OCI-LY3 (cell line): ENCODE measurements at regions not wholly inside any gene's neighbourhood (a gene's known extent, or its start where the extent isn't known, plus 50 kb on each side); places are given as distances from the start of the nearest gene placed in this dataset.

Experiments used
- H2AFZ ChIP-seq: fragments of 200-600, 300-600 bp; shearing (Covaris generic); 2 replicates; pipeline ENCODE4 v1.6.0; 2014; ENCODE audit warnings: antibody characterized with exemption, low read depth, low read length
- H3K27ac ChIP-seq: fragments of 200-600, 300-600 bp; sonication (generic); 2 replicates; pipeline ENCODE4 v1.5.1; 2014; ENCODE audit warnings: mild to moderate bottlenecking, low read length, moderate library complexity, mixed read lengths
- H3K27me3 ChIP-seq: fragments of 200-600, 300-600 bp; sonication (generic); 2 replicates; pipeline ENCODE4 v1.6.1; 2014; ENCODE audit warnings: low read depth, low read length, mixed read lengths
- H3K36me3 ChIP-seq: fragments of 200-600, 300-600 bp; sonication (generic); replicated peaks from 2 replicates; pipeline ENCODE3; 2014; ENCODE audit warnings: low read depth, low read length, mixed read lengths
- H3K4me1 ChIP-seq: fragments of 300-600, 200-600 bp; sonication (generic); 2 replicates; pipeline ENCODE4 v1.6.1; 2014; ENCODE audit warnings: low read length, mixed read lengths
- H3K4me2 ChIP-seq: fragments of 200-600, 300-600 bp; sonication (generic); 2 replicates; pipeline ENCODE4 v1.6.1; 2014; ENCODE audit warnings: low read length, mixed read lengths
- H3K4me3 ChIP-seq: fragments of 300-600, 200-600 bp; sonication (generic); 2 replicates; pipeline ENCODE4 v1.5.1; 2014; ENCODE audit warnings: antibody characterized with exemption, mild to moderate bottlenecking, low read length, moderate library complexity
- H3K79me2 ChIP-seq: fragments of 300-600, 200-600 bp; shearing (Covaris generic); 2 replicates; pipeline ENCODE4 v1.6.1; 2014; ENCODE audit warnings: mild to moderate bottlenecking, low read length, mixed read lengths
- H3K9ac ChIP-seq: fragments of 300-600, 200-600 bp; shearing (Covaris generic); 2 replicates; pipeline ENCODE4 v1.6.0; 2014; ENCODE audit warnings: mild to moderate bottlenecking, low read length, moderate library complexity
- H3K9me3 ChIP-seq: fragments of 200-600, 300-600 bp; shearing (Covaris generic); 2 replicates; pipeline ENCODE4 v1.6.1; 2014; ENCODE audit warnings: low read length, mixed read lengths; ENCODE audit not compliant: insufficient read depth
- H4K20me1 ChIP-seq: fragments of 200-600, 300-600 bp; sonication (generic); 2 replicates; pipeline ENCODE4 v1.6.1; 2016; ENCODE audit warnings: low read length, mixed read lengths; ENCODE audit not compliant: insufficient read depth
- CTCF ChIP-seq: fragments of 200-600, 300-600 bp; sonication (generic); IDR thresholded peaks from 2 replicates; pipeline ENCODE4 v1.5.1; 2014; ENCODE audit warnings: antibody characterized with exemption, low read length, low read depth
- EZH2phosphoT487 ChIP-seq: fragments of 200-600 bp; shearing (Covaris generic); IDR thresholded peaks from 2 replicates; pipeline ENCODE4 v1.6.1; 2018; ENCODE audit warnings: antibody characterized with exemption, mixed run types, low read depth

- no peaks in the 10 kb centered on the region for H3K36me3 ChIP-seq
- H3K27me3 ChIP-seq = no peaks in the 10 kb centered on the region
- no peak overlapping the region for H2AFZ ChIP-seq
- H3K4me3 ChIP-seq = no peak overlapping the region
- H3K4me1 ChIP-seq = no peaks in the 10 kb centered on the region
- no peaks in the 10 kb centered on the region for H3K79me2 ChIP-seq
- no peak overlapping the region for H3K9ac ChIP-seq
- H3K4me2 ChIP-seq = no peak overlapping the region
- H4K20me1 ChIP-seq = no peaks in the 10 kb centered on the region
- H3K27ac ChIP-seq = no peak overlapping the region
- no peaks in the 10 kb centered on the region for H3K9me3 ChIP-seq
- TF ChIP-seq EZH2phosphoT487 = no peak
- no peak for TF ChIP-seq CTCF
Measured at GRCh38 chr4:117311215-117311614, 225.8 kb upstream of the TRAM1L1 start.

GRCh38 chr4:117311989-117312388 lies 226.6 kb upstream of the TRAM1L1 start:
- no peak for TF ChIP-seq EZH2phosphoT487
- Histone ChIP-seq H3K27ac (no peak overlapping the region), H3K36me3 (no peaks in the 10 kb centered on the region), H3K79me2 (no peaks in the 10 kb centered on the region), H3K4me1 (no peaks in the 10 kb centered on the region), H4K20me1 (no peaks in the 10 kb centered on the region), H3K9ac (no peak overlapping the region), H2AFZ (no peak overlapping the region), H3K4me2 (no peak overlapping the region), H3K4me3 (no peak overlapping the region), H3K9me3 (no peaks in the 10 kb centered on the region), H3K27me3 (no peaks in the 10 kb centered on the region)

- Histone ChIP-seq H3K4me2 (no peak overlapping the region), H3K36me3 (no peaks in the 10 kb centered on the region), H3K79me2 (no peaks in the 10 kb centered on the region), H3K27ac (no peak overlapping the region), H4K20me1 (no peaks in the 10 kb centered on the region), H3K27me3 (no peaks in the 10 kb centered on the region), H2AFZ (no peak overlapping the region), H3K4me3 (no peak overlapping the region), H3K9ac (no peak overlapping the region), H3K9me3 (no peaks in the 10 kb centered on the region), H3K4me1 (no peaks in the 10 kb centered on the region)
- TF ChIP-seq EZH2phosphoT487 = no peak
- TF ChIP-seq CTCF = no peak
Measured at GRCh38 chr4:117324851-117325491, 239.6 kb upstream of the TRAM1L1 start.

- Histone ChIP-seq H3K4me3 (no peak overlapping the region), H3K79me2 (no peaks in the 10 kb centered on the region), H2AFZ (no peak overlapping the region), H3K4me2 (no peak overlapping the region), H3K9ac (no peak overlapping the region), H3K9me3 (no peaks in the 10 kb centered on the region), H4K20me1 (no peaks in the 10 kb centered on the region), H3K27ac (no peak overlapping the region), H3K4me1 (no peaks in the 10 kb centered on the region), H3K27me3 (no peaks in the 10 kb centered on the region), H3K36me3 (no peaks in the 10 kb centered on the region)
- TF ChIP-seq CTCF (no peak), EZH2phosphoT487 (no peak)
Measured at GRCh38 chr4:117326091-117326490, 240.7 kb upstream of the TRAM1L1 start.
